GM23338 (cell line): ENCODE measurements at regions not wholly inside any gene's neighbourhood (a gene's known extent, or its start where the extent isn't known, plus 50 kb on each side); places are given as distances from the start of the nearest gene placed in this dataset.
A peak's percentile ranks its signal among the peaks of the same experiment; 100 is the strongest.

Experiments
- ATAC-seq: fragments of 200-7000 bp; cut with Tn5 transposase; 3 replicates; pipeline ENCODE4 v1.9.1; 2020
- DNase-seq: peaks from one replicate; pipeline ENCODE4 v3.0.0-alpha.2; 2015; ENCODE audit warnings: low spot score
- H2AFZ ChIP-seq: fragments of 200-600 bp; sonication (generic); 2 replicates; pipeline ENCODE4 v1.8.0; 2016; ENCODE audit warnings: antibody characterized with exemption, mild to moderate bottlenecking, moderate library complexity
- H3F3A ChIP-seq: fragments of 200-600 bp; sonication (generic); replicated peaks from 2 replicates; pipeline ENCODE4 v1.8.0; 2017; ENCODE audit warnings: antibody characterized with exemption, mixed run types, low read depth
- H3K27ac ChIP-seq: fragments of 200-600 bp; sonication (generic); 2 replicates; pipeline ENCODE4 v1.6.1; 2016; ENCODE audit warnings: low read depth
- H3K27me3 ChIP-seq: fragments of 200-600 bp; sonication (generic); 2 replicates; pipeline ENCODE4 v1.8.0; 2016; ENCODE audit warnings: mild to moderate bottlenecking, mixed run types, moderate library complexity; ENCODE audit not compliant: insufficient read depth
- H3K36me3 ChIP-seq: fragments of 200-600 bp; sonication (generic); 2 replicates; pipeline ENCODE4 v1.8.0; 2016; ENCODE audit warnings: mild to moderate bottlenecking; ENCODE audit not compliant: insufficient read depth
- H3K4me1 ChIP-seq: fragments of 200-600 bp; sonication (generic); 2 replicates; pipeline ENCODE4 v1.8.0; 2016; ENCODE audit warnings: mild to moderate bottlenecking, moderate library complexity; ENCODE audit not compliant: insufficient read depth
- H3K4me2 ChIP-seq: fragments of 200-600 bp; sonication (generic); 2 replicates; pipeline ENCODE4 v1.7.1; 2017; ENCODE audit warnings: mixed run types
- H3K4me3 ChIP-seq: fragments of 200-600 bp; sonication (generic); 2 replicates; pipeline ENCODE4 v1.6.1; 2016; ENCODE audit warnings: mixed run types
- H3K79me2 ChIP-seq: fragments of 200-600 bp; sonication (generic); replicated peaks from 2 replicates; pipeline ENCODE4 v1.8.0; 2017; ENCODE audit warnings: mild to moderate bottlenecking; ENCODE audit not compliant: insufficient read depth
- H3K9me2 ChIP-seq: fragments of 200-600 bp; sonication (generic); 2 replicates; pipeline ENCODE4 v1.8.0; 2017; ENCODE audit not compliant: insufficient read depth
- H4K20me1 ChIP-seq: fragments of 200-600 bp; sonication (generic); replicated peaks from 2 replicates; pipeline ENCODE4 v1.8.0; 2017; ENCODE audit warnings: mild to moderate bottlenecking; ENCODE audit not compliant: insufficient read depth
- H3K27ac Mint-ChIP-seq: 2 replicates; pipeline ENCODE4 v1.8.0; 2020; ENCODE audit warnings: inconsistent platforms, mild to moderate bottlenecking, moderate library complexity, mixed read lengths
- H3K27me3 Mint-ChIP-seq: 3 replicates; pipeline ENCODE4 v1.8.0; 2022; ENCODE audit warnings: low read depth, mild to moderate bottlenecking, moderate library complexity, mixed read lengths, inconsistent platforms; ENCODE audit not compliant: insufficient read depth, poor library complexity
- H3K36me3 Mint-ChIP-seq: 3 replicates; pipeline ENCODE4 v1.8.0; 2021; ENCODE audit warnings: low read depth, mild to moderate bottlenecking, inconsistent platforms, moderate library complexity, mixed read lengths
- H3K4me1 Mint-ChIP-seq: 3 replicates; pipeline ENCODE4 v1.8.0; 2020; ENCODE audit warnings: mild to moderate bottlenecking, inconsistent platforms, mixed read lengths
- H3K4me3 Mint-ChIP-seq: 3 replicates; pipeline ENCODE4 v1.8.0; 2021; ENCODE audit warnings: moderate library complexity, mild to moderate bottlenecking, inconsistent platforms, mixed read lengths
- H3K9me3 Mint-ChIP-seq: 3 replicates; pipeline ENCODE4 v1.8.0; 2020; ENCODE audit warnings: moderate library complexity, mild to moderate bottlenecking, inconsistent platforms, mixed read lengths
- ETS1 ChIP-seq: IDR thresholded peaks from 2 replicates; pipeline ENCODE4 v1.6.1; 2016; ENCODE audit warnings: antibody characterized with exemption
- EZH2 ChIP-seq: fragments of 200-600 bp; sonication (generic); IDR thresholded peaks from one replicate; pipeline ENCODE4 v1.8.0; 2017; ENCODE audit warnings: antibody characterized with exemption, mild to moderate bottlenecking, low read depth; ENCODE audit not compliant: unreplicated experiment
- EZH2phosphoT487 ChIP-seq: fragments of 200-600 bp; sonication (generic); IDR thresholded peaks from one replicate; pipeline ENCODE4 v1.8.1; 2018; ENCODE audit warnings: antibody characterized with exemption; ENCODE audit not compliant: unreplicated experiment
- JUNB ChIP-seq: IDR thresholded peaks from one replicate; pipeline ENCODE4 v1.6.1; 2016; ENCODE audit warnings: antibody characterized with exemption; ENCODE audit not compliant: unreplicated experiment
- NANOG ChIP-seq: IDR thresholded peaks from 2 replicates; pipeline ENCODE4 v1.6.1; 2016; ENCODE audit warnings: antibody characterized with exemption, borderline replicate concordance
- POLR2AphosphoS5 ChIP-seq: IDR thresholded peaks from 2 replicates; pipeline ENCODE4 v1.6.1; 2016; ENCODE audit warnings: antibody characterized with exemption, low read depth
- STAT1 ChIP-seq: IDR thresholded peaks from one replicate; pipeline ENCODE4 v1.6.1; 2016; ENCODE audit warnings: antibody characterized with exemption; ENCODE audit not compliant: unreplicated experiment
- ZNF114 ChIP-seq: fragments of 250-450 bp; sonication (Bioruptor Pico); IDR thresholded peaks from 2 replicates; pipeline ENCODE4 v1.5.0; 2020; ENCODE audit warnings: mild to moderate bottlenecking, moderate library complexity
- ZNF462 ChIP-seq: fragments of 250-450 bp; sonication (Bioruptor Pico); IDR thresholded peaks from 2 replicates; pipeline ENCODE4 v1.5.0; 2020; ENCODE audit warnings: mild to moderate bottlenecking, moderate library complexity

- no peaks in the 10 kb centered on the region for H3K27me3 ChIP-seq
- DNase-seq (no peak), ATAC-seq (peak; percentile 30)
- H3K9me3 Mint-ChIP-seq, result peaks cover 2% of the 10 kb centered on the region; the same call in 2 of the 3 replicates
- peaks cover 14% of the 10 kb centered on the region for H3K4me1 Mint-ChIP-seq
- H3K27ac ChIP-seq, result no peak overlapping the region
- 0 out of 2 replicates have a peak overlapping the region, but pooled peaks have one; percentile 12 for H3K4me3 ChIP-seq
- H2AFZ ChIP-seq, result peak overlapping the region; percentile 84; the same call in 1 of the 2 replicates
- peak overlapping the region; percentile 57; the same call in 1 of the 2 replicates for H3K4me2 ChIP-seq
- H3K9me2 ChIP-seq, result no peaks in the 10 kb centered on the region
- no peak for TF ChIP-seq JUNB
- no peak for TF ChIP-seq ZNF462 (CRISPR knock-in tag)
- no peak for TF ChIP-seq EZH2phosphoT487
- no peak for TF ChIP-seq ETS1
- TF ChIP-seq STAT1, result no peak
- TF ChIP-seq ZNF114, result no peak
- TF ChIP-seq POLR2AphosphoS5, result no peak
- TF ChIP-seq NANOG, result no peak
- TF ChIP-seq EZH2, result no peak
- peaks cover 4% of the 10 kb centered on the region for H3K27me3 Mint-ChIP-seq
- no peaks in the 10 kb centered on the region for H3K36me3 Mint-ChIP-seq
- H3K4me3 Mint-ChIP-seq, result no peak overlapping the region
- H4K20me1 ChIP-seq, result no peaks in the 10 kb centered on the region
- H3K36me3 ChIP-seq, result no peaks in the 10 kb centered on the region
- H3K4me1 ChIP-seq, result peaks cover 8% of the 10 kb centered on the region
- H3K27ac Mint-ChIP-seq, result no peak overlapping the region
- H3F3A ChIP-seq, result no peaks in the 10 kb centered on the region
- H3K79me2 ChIP-seq, result no peaks in the 10 kb centered on the region
Measured at GRCh38 chr11:114890038-114890437, 211.7 kb downstream of the NXPE2 start.
